ENCODE measurements at regions not wholly inside any gene's neighbourhood (a gene's known extent, or its start where the extent isn't known, plus 50 kb on each side); places are given as distances from the start of the nearest gene placed in this dataset.

DNA sequence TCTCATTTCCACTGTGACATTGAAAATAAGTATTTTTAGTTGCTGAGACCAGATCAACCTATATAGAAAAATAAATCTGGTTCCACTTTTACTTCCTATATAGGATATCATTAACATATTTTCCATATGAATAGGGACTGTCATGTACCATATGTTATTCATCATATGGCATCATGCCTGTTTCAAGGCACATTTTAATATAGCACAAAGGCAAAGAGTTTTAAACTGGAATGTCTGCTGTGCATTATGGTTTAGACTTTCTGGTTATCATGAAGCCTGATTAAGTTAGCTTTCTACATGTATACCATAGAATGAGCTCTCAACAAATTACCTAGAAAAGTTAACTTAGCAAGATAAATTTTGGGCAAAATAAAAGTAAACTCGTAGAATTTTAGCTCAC lies 53.0 kb upstream of the ACYP2 start:
- Histone ChIP-seq H3K4me2 (ENCODE audit: insufficient read depth in 1 of 2, low read depth in 2 of 2, low read length in 2 of 2) (no peak overlapping the region), H4K8ac (ENCODE audit: extremely low read depth, insufficient read depth, low read length) (no peak overlapping the region), H3K27me3 (replicated peaks in 1 of 4; ENCODE audit: control insufficient read depth in 3 of 4, extremely low read depth in 1 of 4, insufficient read depth in 3 of 4, low read length in 3 of 4) (no peaks in the 10 kb centered on the region), H2BK12ac (ENCODE audit: low read depth, low read length) (no peak overlapping the region), H3K9me3 (ENCODE audit: insufficient read depth in 2 of 2, low read depth in 1 of 2, low read length in 1 of 2) (peaks cover 10% of the 10 kb centered on the region in 2 experiments; a peak in 3 of 4 replicates), H3K79me1 (ENCODE audit: low read depth, low read length) (no peaks in the 10 kb centered on the region), H2BK20ac (ENCODE audit: low read length) (no peak overlapping the region), H3K23me2 (ENCODE audit: low read depth, low read length) (no peaks in the 10 kb centered on the region), H3K9ac (replicated peaks in 1 of 4; ENCODE audit: extremely low read depth in 1 of 4, low read depth in 3 of 4, low read length in 3 of 4) (no peak overlapping the region), H3K14ac (ENCODE audit: insufficient read length) (no peak overlapping the region), H3K27ac (ENCODE audit: low read depth, low read length) (no peak overlapping the region), H4K5ac (ENCODE audit: insufficient read length, low read depth, low read length) (no peak overlapping the region), H3K36me3 (ENCODE audit: control insufficient read depth in 2 of 4, insufficient read depth in 4 of 4, low read length in 3 of 4) (no peaks in the 10 kb centered on the region), H4K20me1 (replicated peaks in 1 of 2; ENCODE audit: control insufficient read depth in 1 of 2, insufficient read depth in 2 of 2, low read length in 2 of 2) (no peaks in the 10 kb centered on the region), H3K4me1 (replicated peaks in 1 of 4; ENCODE audit: control insufficient read depth in 3 of 4, insufficient read depth in 4 of 4, low read length in 3 of 4) (no peaks in the 10 kb centered on the region), H3K4ac (replicated peaks; ENCODE audit: insufficient read length, low read depth, low read length) (no peak overlapping the region), H2BK5ac (ENCODE audit: low read depth, low read length) (no peak overlapping the region), H3K56ac (replicated peaks; ENCODE audit: insufficient read length, low read depth, low read length) (no peak overlapping the region), H3K18ac (ENCODE audit: extremely low read depth, low read length) (no peak overlapping the region), H3K79me2 (ENCODE audit: control insufficient read depth in 1 of 2, insufficient read depth in 2 of 2, low read length in 2 of 2) (no peaks in the 10 kb centered on the region), H2BK120ac (replicated peaks; ENCODE audit: low read depth, low read length) (no peak overlapping the region), H4K91ac (replicated peaks; ENCODE audit: insufficient read length, low read length) (no peak overlapping the region), H2AFZ (ENCODE audit: low read length) (no peak overlapping the region), H3K4me3 (ENCODE audit: extremely low read depth in 1 of 4, insufficient read depth in 2 of 4, low read depth in 3 of 4, low read length in 4 of 4) (no peak overlapping the region), H2AK5ac (ENCODE audit: low read depth, low read length) (no peak overlapping the region), H2BK15ac (ENCODE audit: low read length) (no peak overlapping the region), H3K23ac (ENCODE audit: insufficient read length) (no peak overlapping the region)
- DNase-seq (ENCODE audit: low read depth in 1 of 2, low spot score in 2 of 2) (no peak), FAIRE-seq (no peak)
- WGBS, 2 experiments (ENCODE audit: extremely low coverage in 1 of 2, insufficient coverage in 1 of 2, insufficient read length in 1 of 2, insufficient replicate concordance in 2 of 2, low coverage in 1 of 2, low lambda C conversion rate in 2 of 2, missing lambda C conversion rate in 1 of 2): 90% methylated on average over 1 of the region's 1 CpG; no CpG with 5 or more reads in 1 of the 2 experiments
- ChIA-PET POLR2A (ENCODE audit: partially characterized antibody) (no interaction called here), CTCF (ENCODE audit: partially characterized antibody) (interaction anchor here (2.3 kb wide), 1 partner anchor 9 kb away, joined by 11 read pairs; no protein-coding TSS in a partner anchor)
- TF ChIP-seq YY1 (IDR thresholded peaks at IDR 0.05; ENCODE audit: low read depth, low read length): no peak
- no peak for TF ChIP-seq EP300 (IDR thresholded peaks at IDR 0.05; ENCODE audit: borderline replicate concordance in 1 of 2, low read depth in 2 of 2, low read length in 2 of 2)
- no peak for TF ChIP-seq CBX8 (IDR thresholded peaks at IDR 0.05; ENCODE audit: borderline replicate concordance, low read depth, low read length)
- TF ChIP-seq SP2 (IDR thresholded peaks at IDR 0.05; ENCODE audit: low read length): no peak
- no peak for TF ChIP-seq SIN3A (conservative IDR thresholded peaks at IDR 0.05 in 1 of 2, IDR thresholded peaks at IDR 0.05 in 1 of 2; ENCODE audit: low read depth in 1 of 2, low read length in 2 of 2)
- TF ChIP-seq TCF12 (IDR thresholded peaks at IDR 0.05; ENCODE audit: low read depth, low read length): no peak
- TF ChIP-seq FOSL1 (IDR thresholded peaks at IDR 0.05; ENCODE audit: insufficient read depth, low read depth, low read length): no peak

All from H1 (cell line).